ENCODE measurements at regions not wholly inside any gene's neighbourhood (a gene's known extent, or its start where the extent isn't known, plus 50 kb on each side); places are given as distances from the start of the nearest gene placed in this dataset.

DNA sequence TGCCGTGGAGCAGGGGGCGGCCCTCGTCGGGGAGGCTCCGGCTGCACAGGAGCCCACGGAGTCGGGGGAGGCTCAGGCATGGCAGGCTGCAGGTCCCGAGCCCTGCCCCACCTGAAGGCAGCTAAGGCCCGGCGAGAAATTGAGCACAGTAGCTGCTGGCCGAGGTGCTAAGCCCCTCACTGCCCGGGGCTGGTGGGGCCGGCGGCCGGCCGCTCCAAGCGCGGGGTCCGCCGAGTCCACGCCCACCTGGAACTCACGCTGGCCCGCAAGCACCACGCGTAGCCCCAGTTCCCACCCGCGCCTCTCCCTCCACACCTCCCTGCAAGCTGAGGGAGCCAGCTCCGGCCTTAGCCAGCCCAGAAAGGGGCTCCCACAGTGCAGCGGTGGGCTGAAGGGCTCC, 589.4 kb downstream of the PPP4R3C start:
- TF ChIP-seq, protein P1, sequence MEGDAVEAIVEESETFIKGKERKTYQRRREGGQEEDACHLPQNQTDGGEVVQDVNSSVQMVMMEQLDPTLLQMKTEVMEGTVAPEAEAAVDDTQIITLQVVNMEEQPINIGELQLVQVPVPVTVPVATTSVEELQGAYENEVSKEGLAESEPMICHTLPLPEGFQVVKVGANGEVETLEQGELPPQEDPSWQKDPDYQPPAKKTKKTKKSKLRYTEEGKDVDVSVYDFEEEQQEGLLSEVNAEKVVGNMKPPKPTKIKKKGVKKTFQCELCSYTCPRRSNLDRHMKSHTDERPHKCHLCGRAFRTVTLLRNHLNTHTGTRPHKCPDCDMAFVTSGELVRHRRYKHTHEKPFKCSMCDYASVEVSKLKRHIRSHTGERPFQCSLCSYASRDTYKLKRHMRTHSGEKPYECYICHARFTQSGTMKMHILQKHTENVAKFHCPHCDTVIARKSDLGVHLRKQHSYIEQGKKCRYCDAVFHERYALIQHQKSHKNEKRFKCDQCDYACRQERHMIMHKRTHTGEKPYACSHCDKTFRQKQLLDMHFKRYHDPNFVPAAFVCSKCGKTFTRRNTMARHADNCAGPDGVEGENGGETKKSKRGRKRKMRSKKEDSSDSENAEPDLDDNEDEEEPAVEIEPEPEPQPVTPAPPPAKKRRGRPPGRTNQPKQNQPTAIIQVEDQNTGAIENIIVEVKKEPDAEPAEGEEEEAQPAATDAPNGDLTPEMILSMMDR (IDR thresholded peaks at IDR 0.05), result no peak
- TF ChIP-seq POLR2A (IDR thresholded peaks at IDR 0.05), result no peak
- H3K36me3 ChIP-seq, result no peaks in the 10 kb centered on the region
- no peak overlapping the region for H3K27ac ChIP-seq
- no peaks in the 10 kb centered on the region for H3K27me3 ChIP-seq
- no peak for DNase-seq
- no peaks in the 10 kb centered on the region for H3K4me1 ChIP-seq
- no peak overlapping the region for H3K4me3 ChIP-seq
- no peaks in the 10 kb centered on the region for H3K9me3 ChIP-seq

DNA sequence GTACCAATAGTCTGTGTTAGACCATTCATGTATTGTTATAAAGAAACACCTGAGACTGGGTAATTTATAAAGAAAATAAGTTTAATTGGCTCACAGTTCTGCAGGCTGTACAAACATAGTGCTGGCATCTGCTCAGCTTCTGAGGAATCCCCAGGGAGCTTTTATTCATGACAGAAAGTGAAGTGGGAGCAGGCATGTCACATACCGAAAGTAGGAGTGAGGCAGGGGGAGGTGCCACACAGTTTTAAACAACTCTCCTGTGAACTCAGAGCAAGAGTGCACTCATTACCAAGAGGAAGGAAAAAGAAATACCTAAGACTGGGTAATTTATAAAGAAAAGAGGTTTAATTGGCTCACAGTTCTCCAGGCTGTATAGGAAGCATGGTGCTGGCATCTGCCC, 591.2 kb downstream of the PPP4R3C start:
- H3K36me3 ChIP-seq, result no peaks in the 10 kb centered on the region
- no peak for DNase-seq
- H3K4me3 ChIP-seq, result no peak overlapping the region
- no peaks in the 10 kb centered on the region for H3K27me3 ChIP-seq
- no peak overlapping the region for H3K27ac ChIP-seq
- TF ChIP-seq, protein P1 (IDR thresholded peaks at IDR 0.05), result no peak
- no peak for TF ChIP-seq POLR2A (IDR thresholded peaks at IDR 0.05)
- no peaks in the 10 kb centered on the region for H3K9me3 ChIP-seq
- no peaks in the 10 kb centered on the region for H3K4me1 ChIP-seq

DNA sequence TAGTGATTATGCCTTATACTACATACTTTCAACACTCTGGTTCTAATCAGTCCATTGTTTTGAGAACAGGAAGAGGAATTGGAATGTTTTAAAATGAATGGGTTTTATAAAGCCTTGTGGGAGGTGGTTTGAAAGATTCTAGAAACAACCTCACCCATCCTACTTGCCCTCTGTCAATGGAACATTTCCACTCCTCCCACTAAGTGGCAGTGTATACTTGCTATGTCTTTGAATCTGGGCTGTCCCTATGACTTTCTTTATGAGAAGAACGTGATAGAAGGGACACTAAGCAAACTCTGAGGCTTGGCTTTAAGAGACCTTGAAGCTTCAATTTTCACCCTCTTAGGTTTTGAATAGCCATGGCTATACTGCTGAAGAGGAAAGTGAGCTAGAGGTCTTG, 611.2 kb downstream of the PPP4R3C start:
- no peaks in the 10 kb centered on the region for H3K36me3 ChIP-seq
- no peak overlapping the region for H3K4me3 ChIP-seq
- H3K27ac ChIP-seq, result no peak overlapping the region
- no peaks in the 10 kb centered on the region for H3K9me3 ChIP-seq
- DNase-seq, result no peak
- TF ChIP-seq, protein P1 (IDR thresholded peaks at IDR 0.05), result no peak
- TF ChIP-seq POLR2A (IDR thresholded peaks at IDR 0.05), result no peak
- H3K4me1 ChIP-seq, result no peaks in the 10 kb centered on the region
- no peaks in the 10 kb centered on the region for H3K27me3 ChIP-seq

DNA sequence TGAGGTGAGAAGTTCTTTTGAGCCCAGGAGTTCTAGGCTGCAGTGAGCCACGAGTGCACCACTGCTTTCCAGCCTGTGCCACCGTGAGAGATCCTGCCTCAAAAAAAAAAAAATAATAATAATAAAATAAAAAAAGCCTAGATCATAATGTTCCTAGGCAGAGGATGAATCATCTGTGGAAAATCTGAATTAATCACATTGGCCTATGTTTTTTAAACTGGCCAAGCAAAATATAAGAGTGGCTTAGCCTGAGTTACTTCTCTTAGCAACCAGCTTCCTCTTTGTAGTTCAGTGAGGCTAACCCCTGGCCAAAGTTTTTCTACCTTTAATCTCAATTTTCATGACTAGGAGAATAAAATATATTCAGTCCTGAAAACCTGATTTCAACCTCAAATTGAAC, 614.6 kb downstream of the PPP4R3C start:
- Histone ChIP-seq H3K4me3 (no peak overlapping the region), H3K4me1 (no peaks in the 10 kb centered on the region), H3K36me3 (no peaks in the 10 kb centered on the region), H3K9me3 (no peaks in the 10 kb centered on the region), H3K27me3 (no peaks in the 10 kb centered on the region), H3K27ac (no peak overlapping the region)
- DNase-seq, result no peak
- no peak for TF ChIP-seq POLR2A (IDR thresholded peaks at IDR 0.05)
- TF ChIP-seq, protein P1 (IDR thresholded peaks at IDR 0.05), result no peak

DNA sequence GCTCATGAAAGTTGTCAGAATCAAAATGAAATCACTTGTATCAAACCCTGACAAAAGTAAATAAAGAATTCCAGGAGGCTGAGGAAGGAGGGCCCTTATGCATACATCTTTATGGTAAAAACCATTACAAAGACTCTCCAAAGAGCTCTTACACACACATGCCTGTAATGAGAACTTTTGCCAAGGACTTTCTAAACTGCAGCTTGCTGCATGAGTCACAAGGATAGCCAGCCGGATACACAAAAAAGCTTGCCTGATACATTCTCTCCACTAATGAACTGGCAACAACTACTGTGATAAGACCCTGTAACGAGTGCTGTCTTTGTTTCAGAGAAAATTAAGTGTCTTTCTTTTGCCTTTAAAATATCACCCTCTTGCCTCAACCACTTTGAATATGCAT, 618.1 kb downstream of the PPP4R3C start:
- Histone ChIP-seq H3K36me3 (no peaks in the 10 kb centered on the region), H3K27me3 (no peaks in the 10 kb centered on the region), H3K9me3 (no peaks in the 10 kb centered on the region), H3K27ac (no peak overlapping the region), H3K4me1 (no peaks in the 10 kb centered on the region), H3K4me3 (no peak overlapping the region)
- DNase-seq, result no peak
- TF ChIP-seq POLR2A (IDR thresholded peaks at IDR 0.05), result no peak
- TF ChIP-seq, protein P1 (IDR thresholded peaks at IDR 0.05), result no peak

DNA sequence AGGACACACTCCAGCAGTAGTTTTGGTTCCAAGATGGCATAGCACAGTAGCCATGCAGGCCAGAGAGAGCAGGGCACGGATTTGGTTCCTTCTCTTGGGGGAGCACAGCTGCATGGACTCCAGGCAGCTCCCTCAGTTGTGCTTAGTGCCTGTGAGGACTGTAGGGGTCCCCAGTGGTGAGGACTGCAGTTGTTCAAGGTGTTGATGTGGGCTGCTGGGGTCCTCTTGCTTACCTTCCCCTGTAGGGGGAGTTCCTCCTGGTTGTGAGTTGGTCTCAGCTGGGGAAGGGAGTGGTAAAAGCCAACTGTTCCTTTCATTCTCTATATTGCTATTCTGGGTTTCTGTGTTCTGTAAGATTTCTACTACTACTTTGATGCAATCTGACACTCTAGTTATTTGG, 606.5 kb downstream of the MAGEB5 start:
- Histone ChIP-seq H3K4me1 (no peaks in the 10 kb centered on the region), H3K27ac (no peak overlapping the region), H3K4me3 (no peak overlapping the region), H3K36me3 (no peaks in the 10 kb centered on the region), H3K27me3 (no peaks in the 10 kb centered on the region), H3K9me3 (no peaks in the 10 kb centered on the region)
- TF ChIP-seq POLR2A (IDR thresholded peaks at IDR 0.05), result no peak
- TF ChIP-seq, protein P1 (IDR thresholded peaks at IDR 0.05), result no peak
- no peak for DNase-seq

Data from Peyer's patch (tissue), 4 donors.